Hippocampal formation (tissue), 2 donors: ENCODE measurements at regions not wholly inside any gene's neighbourhood (a gene's known extent, or its start where the extent isn't known, plus 50 kb on each side); places are given as distances from the start of the nearest gene placed in this dataset.
"Not testable (repeated sequence)": the region's sequence is repeated elsewhere in the genome, so short reads cannot be mapped to it uniquely, and the experiment has no call there.

Source experiments
- DNase-seq, 2 donors: peaks; one replicate each; lab custom pipeline; 2025; lab: John Stamatoyannopoulos, UW

- DNase-seq, result no peak
Measured at GRCh38 chr9:24073007-24073592, 247.1 kb upstream of the ELAVL2 start.

GRCh38 chr9:24071716-24072115 is 245.7 kb upstream of the ELAVL2 start:
- no peak for DNase-seq

- DNase-seq, result no peak
Measured at GRCh38 chr9:24071091-24071490, 245.1 kb upstream of the ELAVL2 start.

GRCh38 chr9:24067107-24067506 is 241.1 kb upstream of the ELAVL2 start:
- DNase-seq, result not testable (repeated sequence)

GRCh38 chr9:24059651-24060050 is 233.6 kb upstream of the ELAVL2 start:
- DNase-seq, result no peak

GRCh38 chr9:24051587-24051986 is 225.5 kb upstream of the ELAVL2 start:
- DNase-seq, result no peak

- not testable (repeated sequence) for DNase-seq
Measured at GRCh38 chr9:24050239-24050638, 224.2 kb upstream of the ELAVL2 start.

GRCh38 chr9:24045150-24045549 is 219.1 kb upstream of the ELAVL2 start:
- DNase-seq, result no peak

GRCh38 chr9:24044576-24044975 is 218.5 kb upstream of the ELAVL2 start:
- DNase-seq, result no peak

GRCh38 chr9:24041160-24041690 is 215.2 kb upstream of the ELAVL2 start:
- DNase-seq, result no peak

GRCh38 chr9:24036459-24036858 is 210.4 kb upstream of the ELAVL2 start:
- DNase-seq, result peak in 1 of 2 donors; percentile 11

GRCh38 chr9:24035816-24036215 is 209.8 kb upstream of the ELAVL2 start:
- DNase-seq, result no peak

GRCh38 chr9:24011881-24012280 is 185.8 kb upstream of the ELAVL2 start:
- DNase-seq, result no peak

GRCh38 chr9:24011009-24011717 is 185.1 kb upstream of the ELAVL2 start:
- DNase-seq, result no peak

GRCh38 chr9:24009322-24009721 is 183.3 kb upstream of the ELAVL2 start:
- no peak for DNase-seq

GRCh38 chr9:24007185-24007584 is 181.1 kb upstream of the ELAVL2 start:
- no peak for DNase-seq

- DNase-seq, result not testable (repeated sequence)
Measured at GRCh38 chr9:23991874-23992273, 165.8 kb upstream of the ELAVL2 start.

- DNase-seq, result no peak
Measured at GRCh38 chr9:23979491-23979890, 153.5 kb upstream of the ELAVL2 start.

- no peak for DNase-seq
Measured at GRCh38 chr9:23962101-23962500, 136.1 kb upstream of the ELAVL2 start.

GRCh38 chr9:23945897-23946296 is 119.9 kb upstream of the ELAVL2 start:
- no peak for DNase-seq

- no peak for DNase-seq
Measured at GRCh38 chr9:23941051-23941450, 115.0 kb upstream of the ELAVL2 start.

- DNase-seq, result no peak
Measured at GRCh38 chr9:23938908-23939307, 112.9 kb upstream of the ELAVL2 start.

- DNase-seq, result no peak
Measured at GRCh38 chr9:23934291-23934906, 108.4 kb upstream of the ELAVL2 start.
